ENCODE measurements at regions not wholly inside any gene's neighbourhood (a gene's known extent, or its start where the extent isn't known, plus 50 kb on each side); places are given as distances from the start of the nearest gene placed in this dataset.
"Not testable (repeated sequence)": the region's sequence is repeated elsewhere in the genome, so short reads cannot be mapped to it uniquely, and the experiment has no call there.

DNA sequence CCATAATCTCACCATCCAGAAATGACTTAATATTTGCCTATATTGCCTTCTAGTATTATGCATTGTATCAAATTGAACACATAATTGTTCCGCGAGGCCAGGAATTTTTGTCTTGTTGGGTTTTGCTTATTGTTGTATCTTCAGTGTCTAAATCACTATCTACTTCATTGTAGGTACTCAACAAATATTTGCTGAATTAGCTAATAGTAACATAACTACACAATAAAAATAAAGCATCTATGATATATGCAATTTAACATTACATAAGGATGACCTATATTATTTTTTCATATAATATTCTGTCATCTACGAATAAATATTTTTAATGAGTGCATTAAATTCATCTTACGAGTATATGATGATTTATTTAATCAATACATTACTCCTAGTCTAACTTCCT lies 656.3 kb downstream of the ETNK1 start:
- DNase-seq = no peak

DNA sequence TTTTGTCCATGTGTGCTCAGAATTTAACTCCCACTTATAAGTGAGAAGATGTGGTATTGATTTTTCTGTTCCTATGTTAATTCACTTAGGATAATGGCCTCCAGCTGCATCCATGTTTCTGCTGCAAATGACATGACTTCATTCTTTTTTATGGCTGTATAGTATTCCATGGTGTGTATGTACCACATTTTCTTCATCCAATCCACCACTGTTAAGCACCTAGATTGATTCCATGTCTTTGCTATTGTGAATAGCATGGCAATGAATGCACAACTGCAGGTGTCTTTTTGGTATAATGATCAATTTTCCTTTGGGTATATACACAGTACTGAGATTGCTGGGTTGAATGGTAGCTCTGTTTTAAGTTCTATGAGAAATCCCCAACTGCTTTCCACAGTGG lies 657.7 kb downstream of the ETNK1 start:
- no peak for DNase-seq

DNA sequence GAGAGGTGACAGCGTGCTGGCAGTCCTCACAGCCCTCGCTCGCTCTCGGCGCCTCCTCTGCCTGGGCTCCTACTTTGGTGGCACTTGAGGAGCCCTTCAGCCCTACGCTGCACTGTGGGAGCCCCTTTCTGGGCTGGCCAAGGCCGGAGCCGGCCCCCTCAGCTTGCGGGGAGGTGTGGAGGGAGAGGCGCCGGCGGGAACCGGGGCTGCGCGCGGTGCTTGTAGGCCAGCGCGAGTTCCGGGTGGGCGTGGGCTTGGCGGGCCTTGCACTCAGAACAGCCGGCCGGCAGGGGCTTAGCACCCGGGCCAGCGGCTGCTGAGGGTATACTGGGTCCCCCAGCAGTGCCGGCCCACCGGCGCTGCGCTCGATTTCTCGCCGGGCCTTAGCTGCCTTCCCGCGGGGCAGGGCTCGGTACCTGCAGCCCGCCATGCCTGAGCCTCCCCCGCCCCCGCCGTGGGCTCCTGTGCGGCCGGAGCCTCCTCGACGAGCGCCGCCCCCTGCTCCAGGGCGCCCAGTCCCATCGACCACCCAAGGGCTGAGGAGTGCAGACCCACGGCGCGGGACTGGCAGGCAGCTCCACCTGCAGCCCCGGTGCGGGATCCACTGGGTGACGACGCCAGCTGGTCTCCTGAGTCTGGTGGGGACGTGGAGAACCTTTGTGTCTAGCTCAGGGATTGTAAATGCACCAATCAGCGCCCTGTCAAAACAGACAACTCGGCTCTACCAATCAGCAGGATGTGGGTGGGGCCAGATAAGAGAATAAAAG lies 661.0 kb downstream of the ETNK1 start:
- not testable (repeated sequence) for DNase-seq

DNA sequence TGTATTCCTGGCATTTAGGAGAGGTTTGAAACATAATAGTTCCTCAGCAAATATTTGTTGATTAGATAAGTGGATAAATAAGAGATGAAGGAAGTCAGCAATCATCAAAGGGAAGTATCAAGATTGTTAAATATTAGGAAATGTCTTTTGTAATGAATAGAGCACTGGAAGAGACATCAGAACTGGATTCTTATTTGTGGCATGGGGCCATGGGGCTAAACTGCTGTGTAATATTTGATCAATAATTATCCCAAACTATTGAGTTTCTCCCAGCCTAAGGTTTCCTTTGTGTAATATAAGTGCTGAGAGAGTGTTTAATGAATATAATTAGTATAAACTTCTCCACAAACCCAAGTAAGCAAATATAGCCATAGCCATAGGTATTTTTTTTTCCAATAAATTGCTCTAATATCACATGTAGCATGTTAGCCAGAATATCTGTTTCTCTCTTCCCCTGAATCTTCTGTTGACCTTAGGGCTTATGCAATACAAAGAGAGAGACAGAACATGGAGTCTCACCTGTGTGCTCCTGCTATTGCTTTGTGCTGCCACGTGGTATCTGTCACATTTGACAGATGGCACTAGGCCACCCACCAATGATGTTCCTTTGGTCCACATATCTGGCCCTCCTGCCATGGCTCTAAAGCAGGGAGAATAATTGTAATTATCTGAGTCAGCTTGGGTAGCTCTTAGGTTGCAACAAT lies 658.7 kb downstream of the SOX5 start:
- DNase-seq = no peak

DNA sequence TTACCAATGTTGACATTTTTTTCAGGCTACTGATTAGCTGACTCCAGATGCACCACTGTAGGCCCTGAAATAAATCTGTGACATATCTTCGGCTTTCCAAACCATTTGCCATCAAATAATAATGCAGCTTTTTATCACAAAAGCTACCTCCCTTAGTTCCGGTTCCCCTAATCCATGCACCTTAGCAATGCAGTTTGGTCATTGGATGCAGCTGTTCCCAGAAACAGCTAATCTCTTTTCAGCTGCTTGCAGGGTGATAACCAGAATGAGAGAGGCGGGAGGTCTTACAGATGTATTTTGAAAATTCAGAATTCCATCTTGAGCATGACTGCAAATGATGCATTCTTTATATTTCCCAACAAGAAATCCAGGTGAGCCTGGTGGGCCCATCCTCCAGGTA lies 646.2 kb downstream of the SOX5 start:
- no peak for DNase-seq

DNA sequence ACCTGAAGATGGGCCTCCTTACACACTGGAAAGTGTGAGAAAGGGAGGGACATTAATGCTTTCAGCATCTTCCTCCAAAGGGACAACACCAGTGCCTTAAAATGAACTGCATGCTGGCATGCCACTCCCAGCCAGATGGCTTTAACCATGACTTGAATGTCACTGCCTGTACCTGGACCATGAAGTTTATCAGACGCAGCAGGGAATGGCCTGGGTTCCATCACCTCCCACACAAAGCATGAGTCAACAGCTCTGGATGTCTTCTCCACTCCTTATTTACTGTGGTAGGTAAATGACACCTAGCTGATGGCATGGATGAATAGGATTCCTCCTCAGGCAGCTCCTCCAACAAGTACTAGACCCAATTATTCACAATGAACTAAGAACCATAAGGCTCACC lies 645.6 kb downstream of the SOX5 start:
- no peak for DNase-seq

DNA sequence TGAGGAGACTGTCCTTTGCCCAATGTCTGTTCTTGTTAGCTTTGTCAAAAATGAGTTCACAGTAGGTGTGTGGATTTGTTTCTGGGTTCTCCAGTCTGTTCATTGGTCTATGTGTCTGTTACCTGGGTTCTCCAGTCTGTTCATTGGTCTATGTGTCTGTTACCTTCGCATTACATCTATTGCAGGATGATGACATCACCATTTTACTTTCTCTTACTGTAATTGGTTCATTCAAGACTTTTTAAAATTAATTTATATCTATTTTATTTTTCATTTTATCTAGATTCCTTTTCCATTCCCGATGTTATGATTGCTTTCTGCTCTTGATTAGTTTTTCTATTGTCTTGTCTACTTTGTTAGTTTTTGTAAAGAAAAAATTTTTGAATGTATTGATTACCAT lies 615.5 kb downstream of the SOX5 start:
- DNase-seq = no peak

DNA sequence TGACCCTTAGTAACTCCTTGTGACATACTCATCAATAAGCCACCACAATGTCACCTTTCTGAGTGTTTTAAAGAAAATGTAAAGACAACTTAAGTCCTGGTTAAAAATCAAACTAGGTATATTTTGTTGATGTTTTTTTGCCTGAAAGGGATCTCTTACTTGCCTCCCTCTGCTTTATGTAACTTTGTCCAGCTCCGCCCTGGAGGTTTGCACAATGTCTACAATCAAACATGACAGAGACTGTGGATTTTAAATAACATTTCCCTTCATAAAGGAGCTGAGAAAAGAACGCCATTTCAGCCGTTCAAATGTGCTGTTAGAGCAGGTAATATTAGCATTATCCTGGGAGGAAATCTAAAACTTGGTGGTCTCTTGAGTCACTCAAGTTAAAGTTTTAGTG lies 613.9 kb downstream of the SOX5 start:
- no peak for DNase-seq

DNA sequence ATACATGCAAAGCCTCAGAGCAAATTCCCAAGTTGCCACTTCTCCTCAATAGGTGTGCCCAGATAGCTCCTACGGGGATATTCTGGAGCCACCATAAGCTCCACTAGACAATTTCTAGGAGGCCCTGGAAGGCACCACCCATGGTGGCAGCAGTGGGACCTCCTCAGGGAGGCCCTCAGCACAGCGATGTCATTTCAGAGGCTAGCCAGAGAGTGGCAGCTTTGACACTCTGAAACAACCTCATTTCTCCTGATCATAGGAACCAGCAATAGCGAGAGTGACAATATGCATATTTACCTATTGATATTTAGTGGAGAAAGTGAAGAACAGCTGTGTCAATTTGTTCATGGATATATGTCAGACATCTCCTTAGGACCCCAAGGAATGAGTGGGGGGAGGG lies 612.3 kb downstream of the SOX5 start:
- no peak for DNase-seq

DNA sequence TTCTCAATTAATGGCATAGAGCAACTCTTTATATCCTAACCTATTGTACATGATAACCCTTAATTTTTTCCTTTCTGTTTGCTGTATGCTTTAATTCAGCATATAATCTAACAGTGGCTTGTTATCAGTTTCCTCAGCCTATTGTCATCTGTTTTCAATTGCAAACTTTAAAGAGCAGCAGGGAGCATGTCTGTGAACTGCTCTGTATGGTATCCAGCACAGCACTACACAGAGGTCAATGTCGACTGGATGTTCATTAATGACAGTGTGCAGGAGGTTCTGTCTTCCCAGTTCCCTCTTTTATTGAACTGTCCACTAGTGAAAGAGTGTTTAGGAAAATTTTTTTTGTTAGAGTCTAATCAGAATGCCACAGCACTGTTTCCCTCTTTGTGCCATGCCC lies 609.1 kb downstream of the SOX5 start:
- DNase-seq = no peak

DNA sequence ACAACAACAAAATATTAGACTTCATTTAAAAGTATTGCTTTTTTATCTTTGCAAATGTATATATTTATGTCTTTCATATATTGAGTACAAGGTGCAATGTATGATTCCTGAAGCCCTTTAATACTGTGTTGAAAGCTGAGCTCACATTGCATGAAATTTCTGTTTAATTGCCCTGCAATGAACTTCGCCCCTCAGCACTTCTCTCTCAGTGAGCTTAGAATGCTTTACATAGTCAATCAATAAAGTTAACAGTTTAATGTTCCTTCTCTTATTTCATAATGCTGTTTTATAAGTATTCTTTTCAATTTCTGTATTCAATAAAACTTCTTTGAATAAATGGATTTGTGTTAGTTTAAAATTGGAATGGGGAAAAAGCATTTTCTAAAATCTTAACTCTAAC lies 607.1 kb downstream of the SOX5 start:
- DNase-seq = no peak

DNA sequence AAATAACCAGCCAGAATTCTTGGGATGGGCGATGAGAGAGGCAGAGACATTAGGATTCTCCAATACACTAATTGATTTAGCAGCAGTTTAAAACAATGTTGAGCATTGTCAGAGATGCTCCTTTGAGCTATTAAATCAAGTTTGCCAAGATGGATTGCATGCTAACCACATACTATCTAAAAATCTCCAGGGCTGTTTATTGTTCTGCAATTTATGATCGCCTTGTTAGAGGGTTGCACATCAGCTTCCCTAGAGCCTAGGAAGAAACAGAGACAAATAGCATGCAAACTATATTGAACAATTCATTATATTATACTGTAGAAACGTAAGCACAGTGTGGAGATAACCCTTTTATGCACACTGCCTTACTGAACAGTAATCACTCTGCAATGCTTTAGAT lies 599.9 kb downstream of the SOX5 start:
- no peak for DNase-seq

DNA sequence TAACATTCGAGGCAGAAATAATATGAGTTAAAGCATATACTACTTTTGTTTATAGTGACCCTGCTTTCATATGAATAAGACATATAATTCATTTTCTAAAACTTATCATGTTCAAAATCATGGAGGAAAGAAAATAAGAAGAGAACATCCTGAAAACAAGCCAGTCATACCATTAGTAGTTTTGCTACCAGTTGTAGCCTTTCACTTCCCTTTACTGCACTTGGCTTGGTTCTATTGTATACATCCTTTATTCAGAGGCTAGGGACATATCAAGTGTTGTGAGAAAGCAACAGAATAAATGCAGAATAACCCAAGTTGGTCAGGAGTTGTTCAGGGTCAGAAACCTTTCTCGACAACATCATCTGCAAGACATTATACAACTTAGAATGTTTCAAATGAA lies 598.7 kb downstream of the SOX5 start:
- no peak for DNase-seq

DNA sequence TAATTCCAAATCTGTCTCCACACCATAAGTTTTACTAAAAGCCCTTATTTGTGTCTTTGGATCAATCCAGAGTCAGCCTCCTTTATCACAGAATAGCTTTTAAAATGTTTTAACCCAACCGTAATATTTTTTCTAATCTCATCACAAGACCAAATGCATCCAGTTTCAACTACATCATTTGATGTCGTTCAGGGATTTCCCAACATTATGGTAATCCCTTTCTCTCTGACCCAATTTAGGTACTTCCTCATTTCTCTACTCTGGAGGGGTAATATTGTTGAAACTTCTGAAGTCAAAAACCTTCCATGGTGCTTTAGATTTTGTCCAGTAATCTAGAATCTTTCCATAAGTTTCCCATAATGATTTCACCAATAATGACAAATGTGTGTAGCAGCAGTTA lies 596.8 kb downstream of the SOX5 start:
- no peak for DNase-seq

DNA sequence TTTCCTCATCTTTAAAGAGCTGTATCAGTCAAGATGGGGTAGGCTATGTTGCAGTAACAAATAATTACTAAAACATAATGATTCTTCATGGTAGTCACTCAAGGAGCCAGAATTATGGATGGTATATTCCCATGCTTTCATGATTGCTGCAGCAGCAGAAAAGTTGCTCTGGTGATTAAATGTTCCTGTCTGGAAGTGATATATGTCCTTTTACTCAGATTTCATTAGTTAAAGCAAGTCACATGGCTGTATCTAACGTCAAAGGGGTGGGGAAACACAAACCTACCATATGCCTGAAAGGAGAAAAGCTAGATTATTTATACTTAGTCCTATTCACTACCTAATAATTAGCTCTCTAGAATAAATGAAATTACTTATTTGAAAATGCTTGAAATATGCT lies 594.7 kb downstream of the SOX5 start:
- DNase-seq = no peak

DNA sequence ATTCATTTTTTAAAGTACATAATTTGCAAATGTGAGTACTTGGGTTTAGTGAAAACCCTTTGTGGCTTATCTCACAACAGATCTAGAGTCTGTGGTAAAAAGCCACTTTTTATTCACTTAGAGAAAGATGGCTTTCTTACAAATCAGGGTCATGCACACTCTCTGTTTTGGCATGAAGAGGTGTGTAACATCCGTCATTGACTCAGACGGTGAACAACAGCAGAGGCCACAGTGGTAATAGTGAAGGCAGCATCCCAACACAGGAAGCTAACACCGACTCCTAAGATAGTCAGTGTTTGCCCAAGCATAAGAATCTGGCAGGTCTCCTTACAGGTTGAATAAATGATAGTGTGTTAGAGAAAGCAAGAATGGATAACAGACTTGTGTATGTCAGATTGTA lies 593.0 kb downstream of the SOX5 start:
- peak; percentile 9 for DNase-seq

DNA sequence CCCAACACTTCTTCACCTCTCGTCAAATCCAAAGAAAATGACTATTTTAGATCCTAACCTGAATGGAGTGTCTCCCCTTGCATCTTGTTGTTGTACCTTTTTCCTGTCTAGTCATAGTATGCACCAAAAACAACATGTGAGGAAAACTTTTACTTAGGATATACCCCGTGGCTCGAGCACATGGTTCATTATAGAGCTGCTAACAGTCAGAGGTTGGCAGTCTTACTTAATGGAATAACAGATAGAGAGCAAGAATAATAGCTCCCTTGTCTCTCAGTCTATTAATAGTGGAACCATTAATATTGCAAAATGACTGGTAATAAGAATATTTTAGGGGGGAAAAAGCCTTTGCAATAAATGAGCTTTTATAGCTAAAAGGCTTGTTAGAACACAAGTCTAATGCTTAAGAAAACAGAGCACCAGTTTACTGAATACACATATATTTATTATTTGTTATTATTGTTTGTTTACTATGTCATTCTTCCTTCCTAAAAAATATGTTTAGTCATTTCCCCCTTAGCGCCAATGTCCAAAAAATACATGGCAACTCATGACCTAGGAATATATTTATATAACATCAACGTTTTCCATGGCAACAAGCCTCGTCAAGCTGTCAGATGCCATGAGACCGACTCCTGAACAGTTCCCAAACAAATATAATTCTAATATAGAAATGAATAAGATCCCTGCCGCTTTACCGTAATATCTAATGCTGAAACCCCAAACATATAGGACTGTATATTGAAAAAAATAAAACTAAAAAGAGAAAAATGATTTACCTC lies 592.4 kb downstream of the SOX5 start:
- DNase-seq = no peak

DNA sequence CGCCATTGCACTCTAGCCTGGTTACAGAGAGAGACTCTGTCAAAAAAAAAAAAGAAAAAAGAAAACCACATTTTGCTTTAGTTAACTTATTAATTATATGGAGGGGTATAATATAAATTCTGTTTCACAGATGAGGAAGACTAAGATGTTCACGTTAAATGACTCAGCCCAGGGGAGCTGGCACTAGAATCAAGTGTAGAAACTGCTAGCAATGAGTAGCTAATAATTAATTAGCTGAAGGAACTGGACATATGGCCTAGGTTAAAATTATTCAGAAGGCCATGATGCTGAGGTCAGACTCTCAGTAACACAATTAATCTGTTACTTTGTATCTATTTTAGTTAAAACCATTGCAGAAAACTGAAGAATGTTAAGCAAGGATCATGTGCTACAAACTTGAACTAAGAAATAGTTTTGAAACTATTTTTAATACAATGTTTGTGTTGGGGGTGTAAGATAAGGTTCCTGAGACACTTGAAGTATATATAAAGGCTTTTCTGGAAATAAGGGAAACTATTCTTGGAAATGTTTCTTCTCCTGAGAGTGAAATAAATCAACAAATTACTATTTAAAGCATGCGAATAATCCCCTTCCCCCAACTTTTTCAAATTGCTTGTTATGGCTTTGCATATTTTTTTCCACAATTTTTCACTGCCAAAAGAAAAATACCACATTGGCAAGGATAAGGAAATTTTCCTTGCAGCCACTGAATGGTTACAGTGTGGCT lies 589.3 kb downstream of the SOX5 start:
- no peak for DNase-seq

DNA sequence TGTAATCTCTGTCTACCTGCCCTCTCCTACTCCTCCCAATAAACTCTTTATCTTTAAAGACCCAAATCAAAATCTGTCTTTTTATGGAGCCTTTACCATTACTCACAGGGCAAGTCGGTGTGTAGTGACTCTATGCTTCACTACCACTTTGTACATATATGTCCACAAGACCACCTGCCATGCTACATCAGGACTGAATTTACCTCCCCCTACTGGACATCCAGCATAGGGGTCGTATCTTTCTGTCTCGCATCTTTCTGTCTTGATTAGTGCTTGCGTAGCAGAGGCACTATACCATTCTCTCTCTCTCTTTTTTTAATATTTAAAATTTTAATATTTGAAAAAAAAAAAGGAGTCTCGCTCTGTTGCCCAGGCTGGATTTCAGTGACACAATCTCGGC lies 587.5 kb downstream of the SOX5 start:
- no peak for DNase-seq

DNA sequence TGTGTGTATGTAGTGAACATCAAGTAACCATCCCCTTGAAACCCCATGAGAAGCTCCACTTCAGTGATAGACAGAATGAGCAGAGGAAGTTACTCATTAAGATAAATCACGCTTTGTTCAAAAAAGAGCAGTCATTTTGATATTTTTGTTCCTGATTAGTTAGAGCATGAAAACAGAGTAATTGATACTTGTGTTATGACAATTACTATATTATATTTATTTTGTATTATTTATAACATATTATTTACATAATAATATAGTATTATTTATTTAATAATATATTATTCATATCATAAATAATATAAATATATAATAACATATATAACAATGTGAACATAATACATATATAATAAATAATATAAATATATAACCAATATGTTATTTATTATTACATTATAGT lies 580.9 kb downstream of the SOX5 start:
- no peak for DNase-seq

DNA sequence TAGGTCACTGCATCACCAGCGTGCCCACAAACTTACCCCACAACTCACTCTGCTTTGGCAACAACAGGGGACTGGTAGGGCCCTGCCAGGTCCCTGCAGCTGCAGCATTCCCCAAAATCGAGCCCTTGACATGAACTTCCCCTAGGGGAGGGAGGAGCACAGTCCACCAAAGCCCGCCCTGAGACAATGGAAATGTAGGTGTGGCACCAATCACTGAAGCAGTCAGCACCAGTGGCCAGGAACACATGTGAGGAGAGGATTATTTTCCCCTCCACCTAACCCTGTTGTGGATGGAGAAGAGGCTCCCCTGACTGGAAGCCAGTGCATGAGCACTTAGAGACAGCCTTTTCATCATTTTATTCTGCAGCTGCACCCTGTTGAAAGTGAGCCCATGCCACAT lies 573.8 kb downstream of the SOX5 start:
- DNase-seq = no peak

DNA sequence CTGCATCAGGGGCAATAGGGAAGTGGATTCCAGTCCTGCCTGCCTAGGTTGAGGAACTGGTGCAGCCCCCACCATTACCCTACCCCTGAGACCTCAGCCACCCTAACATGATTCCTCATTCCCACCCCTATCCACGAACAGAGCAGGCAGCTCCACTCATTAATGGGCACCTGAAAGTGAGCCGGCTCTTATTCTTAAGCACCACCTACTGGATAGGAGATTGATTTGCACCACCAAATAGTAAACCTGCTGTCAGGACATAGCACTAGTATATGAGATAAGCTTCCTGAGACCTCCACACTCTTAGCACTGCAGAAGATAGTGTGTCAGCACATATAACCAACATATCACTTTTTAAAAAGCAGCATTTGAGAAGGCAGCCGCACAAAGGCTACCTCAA lies 573.2 kb downstream of the SOX5 start:
- DNase-seq = no peak

DNA sequence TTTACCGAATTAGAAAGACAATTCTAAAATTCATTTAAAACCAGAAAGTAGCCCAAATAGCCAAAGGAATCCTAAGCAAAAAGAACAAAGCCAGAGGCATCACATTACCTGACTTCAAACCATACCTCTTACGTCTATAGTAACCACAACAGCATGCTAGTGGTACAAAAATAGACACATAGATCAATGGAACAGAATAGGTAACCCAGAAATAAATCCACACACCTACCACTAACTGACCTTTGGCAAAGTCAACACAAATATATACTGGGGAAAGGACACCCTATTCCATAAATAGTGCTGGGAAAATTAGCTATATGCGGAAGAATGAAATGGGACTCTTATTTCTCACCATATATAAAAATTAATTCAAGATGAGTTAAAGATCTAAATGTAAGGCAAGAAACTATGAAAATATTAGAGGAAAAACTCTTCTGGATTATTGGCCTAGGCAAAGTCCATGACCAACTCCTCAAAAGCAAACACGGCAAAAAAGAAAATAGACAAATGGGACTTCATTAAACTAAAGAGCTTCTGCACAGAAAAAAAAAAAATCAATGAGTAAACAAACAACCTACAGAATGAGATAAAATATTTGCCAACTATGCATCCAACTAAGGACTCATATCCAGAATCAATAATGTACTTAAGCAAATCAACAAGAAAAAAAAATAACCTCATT lies 568.9 kb downstream of the SOX5 start:
- DNase-seq = no peak
